ENCODE measurements at regions not wholly inside any gene's neighbourhood (a gene's known extent, or its start where the extent isn't known, plus 50 kb on each side); places are given as distances from the start of the nearest gene placed in this dataset.

DNA sequence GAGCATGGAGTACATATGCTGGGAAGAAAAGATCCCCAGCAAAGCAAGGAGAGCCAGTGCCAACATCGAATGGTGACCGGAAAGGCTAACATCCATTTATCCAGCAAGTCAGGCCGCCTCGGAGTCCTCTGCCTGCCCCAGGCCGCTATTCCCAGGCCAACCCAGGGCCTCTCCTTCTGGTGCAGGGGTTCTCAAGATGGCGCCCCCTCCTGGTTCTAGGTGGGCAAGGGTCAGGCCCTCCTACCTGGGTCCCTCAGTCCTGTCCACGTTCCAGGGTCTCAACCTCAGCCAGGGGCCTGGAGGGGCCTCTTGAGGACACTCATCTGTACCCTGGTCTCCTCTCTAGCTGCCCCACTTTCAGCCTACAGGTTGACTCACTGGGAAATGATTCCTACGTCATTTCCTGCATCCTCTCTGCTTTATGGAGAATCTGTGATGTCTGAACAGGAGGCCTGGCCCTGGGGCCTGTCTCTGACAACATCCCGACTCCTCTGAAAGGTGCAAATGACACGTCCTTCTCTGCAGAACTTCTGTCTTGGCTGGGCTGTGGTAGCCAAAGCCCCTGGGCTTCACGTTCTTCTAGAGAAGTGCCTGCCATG lies 145.3 kb downstream of the PSMG1 start:
- TF ChIP-seq, protein P1, sequence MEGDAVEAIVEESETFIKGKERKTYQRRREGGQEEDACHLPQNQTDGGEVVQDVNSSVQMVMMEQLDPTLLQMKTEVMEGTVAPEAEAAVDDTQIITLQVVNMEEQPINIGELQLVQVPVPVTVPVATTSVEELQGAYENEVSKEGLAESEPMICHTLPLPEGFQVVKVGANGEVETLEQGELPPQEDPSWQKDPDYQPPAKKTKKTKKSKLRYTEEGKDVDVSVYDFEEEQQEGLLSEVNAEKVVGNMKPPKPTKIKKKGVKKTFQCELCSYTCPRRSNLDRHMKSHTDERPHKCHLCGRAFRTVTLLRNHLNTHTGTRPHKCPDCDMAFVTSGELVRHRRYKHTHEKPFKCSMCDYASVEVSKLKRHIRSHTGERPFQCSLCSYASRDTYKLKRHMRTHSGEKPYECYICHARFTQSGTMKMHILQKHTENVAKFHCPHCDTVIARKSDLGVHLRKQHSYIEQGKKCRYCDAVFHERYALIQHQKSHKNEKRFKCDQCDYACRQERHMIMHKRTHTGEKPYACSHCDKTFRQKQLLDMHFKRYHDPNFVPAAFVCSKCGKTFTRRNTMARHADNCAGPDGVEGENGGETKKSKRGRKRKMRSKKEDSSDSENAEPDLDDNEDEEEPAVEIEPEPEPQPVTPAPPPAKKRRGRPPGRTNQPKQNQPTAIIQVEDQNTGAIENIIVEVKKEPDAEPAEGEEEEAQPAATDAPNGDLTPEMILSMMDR (IDR thresholded peaks at IDR 0.05; ENCODE audit: low read length): no peak
- TF ChIP-seq EZH2phosphoT487 (IDR thresholded peaks at IDR 0.05; ENCODE audit: low read length): no peak

Data from MM.1S (cell line).